AG04450 (cell line): ENCODE measurements at regions not wholly inside any gene's neighbourhood (a gene's known extent, or its start where the extent isn't known, plus 50 kb on each side); places are given as distances from the start of the nearest gene placed in this dataset.

Experiments
- CTCF ChIA-PET: fragments of 300-600, 350-600 bp; formaldehyde crosslinking; extraction: SDS; loops from one replicate; lab custom pipeline; 2022; ENCODE audit warnings: antibody characterized with exemption, inconsistent platforms; lab: Charles Lee
- POLR2A ChIA-PET: fragments of 350-600 bp; formaldehyde crosslinking; extraction: SDS; loops from one replicate; lab custom pipeline; 2021; ENCODE audit warnings: antibody characterized with exemption, inconsistent platforms; lab: Yijun Ruan, JAX
- DNase-seq: peaks from one replicate; pipeline ENCODE4 v3.0.0-alpha.2; 2011; ENCODE audit warnings: low read depth, low spot score
- H3K27ac ChIP-seq: one replicate; pipeline ENCODE4 v1.5.1; 2012; ENCODE audit warnings: low read depth, low read length, control low read depth
- H3K27me3 ChIP-seq: one replicate; pipeline ENCODE4 v1.6.0; 2012; ENCODE audit warnings: low read length; ENCODE audit not compliant: control insufficient read depth, insufficient read depth
- H3K4me3 ChIP-seq: 2 replicates; pipeline ENCODE4 v1.5.1; 2011; ENCODE audit warnings: mild to moderate bottlenecking, low read depth, low read length, control low read depth
- H3K9me3 ChIP-seq: 2 replicates; pipeline ENCODE4 v1.5.1; 2012; ENCODE audit warnings: low read length; ENCODE audit not compliant: control insufficient read depth, insufficient read depth
- CTCF ChIP-seq: IDR thresholded peaks from 2 replicates; pipeline ENCODE4 v1.5.1; 2011; ENCODE audit warnings: low read depth, low read length, control low read depth, inconsistent platforms

- no peaks in the 10 kb centered on the region for H3K27me3 ChIP-seq
- TF ChIP-seq CTCF: no peak
- POLR2A ChIA-PET: no interaction called here
- CTCF ChIA-PET: no interaction called here
- H3K9me3 ChIP-seq: peaks cover 3% of the 10 kb centered on the region; the same call in 1 of the 2 replicates
- DNase-seq: no peak
- H3K27ac ChIP-seq: no peak overlapping the region
- H3K4me3 ChIP-seq: no peak overlapping the region
These were observed 69.2 kb downstream of the CYB561 start for GRCh38 chr17:63376949-63377348.

GRCh38 chr17:63378411-63379375, 67.4 kb downstream of the CYB561 start:
- TF ChIP-seq CTCF: no peak
- H3K27me3 ChIP-seq: no peaks in the 10 kb centered on the region
- ChIA-PET POLR2A (no interaction called here), CTCF (no interaction called here)
- peaks cover 3% of the 10 kb centered on the region; the same call in 1 of the 2 replicates for H3K9me3 ChIP-seq
- H3K27ac ChIP-seq: no peak overlapping the region
- no peak overlapping the region for H3K4me3 ChIP-seq
- DNase-seq: no peak

- CTCF ChIA-PET: interaction anchor here (1.9 kb wide), 1 partner anchor 13 kb away, joined by 5 read pairs; no protein-coding TSS in a partner anchor
- DNase-seq: no peak
- TF ChIP-seq CTCF: no peak
- peaks cover 3% of the 10 kb centered on the region; the same call in 1 of the 2 replicates for H3K9me3 ChIP-seq
- POLR2A ChIA-PET: no interaction called here
- H3K27me3 ChIP-seq: no peaks in the 10 kb centered on the region
- no peak overlapping the region for H3K27ac ChIP-seq
- H3K4me3 ChIP-seq: no peak overlapping the region
These were observed 66.5 kb downstream of the CYB561 start for GRCh38 chr17:63379636-63380035.

- Histone ChIP-seq H3K27ac (no peak overlapping the region), H3K27me3 (no peaks in the 10 kb centered on the region), H3K4me3 (no peak overlapping the region), H3K9me3 (peaks cover 3% of the 10 kb centered on the region; the same call in 1 of the 2 replicates)
- TF ChIP-seq CTCF: no peak
- CTCF ChIA-PET: interaction anchor here (0.6 to 2.6 kb wide), 4 partner anchors 15 to 828 kb away, joined by 3 to 12 read pairs (median 6); no protein-coding TSS in a partner anchor
- DNase-seq: peak; percentile 42
- POLR2A ChIA-PET: interaction anchor here (0.7 kb wide), 1 partner anchor 11 kb away, joined by 3 read pairs; no protein-coding TSS in a partner anchor
These were observed 64.9 kb downstream of the CYB561 start for GRCh38 chr17:63381101-63381729.
